GM12875 (cell line): ENCODE measurements at regions not wholly inside any gene's neighbourhood (a gene's known extent, or its start where the extent isn't known, plus 50 kb on each side); places are given as distances from the start of the nearest gene placed in this dataset.

ENCODE experiments used
- H3K4me3 ChIP-seq: one replicate; pipeline ENCODE4 v1.5.1; 2011; ENCODE audit warnings: low read depth, low read length, control low read depth
- TF ChIP-seq, protein P1 (sequence below): IDR thresholded peaks from 2 replicates; pipeline ENCODE4 v1.5.1; 2011; ENCODE audit warnings: low read depth, mild to moderate bottlenecking, control low read depth, inconsistent platforms, low read length, moderate library complexity, borderline replicate concordance; ENCODE audit not compliant: insufficient read depth

GRCh38 chr6:165833355-165833754 lies 170.3 kb upstream of the PDE10A start:
- no peak overlapping the region for H3K4me3 ChIP-seq
- TF ChIP-seq, protein P1, sequence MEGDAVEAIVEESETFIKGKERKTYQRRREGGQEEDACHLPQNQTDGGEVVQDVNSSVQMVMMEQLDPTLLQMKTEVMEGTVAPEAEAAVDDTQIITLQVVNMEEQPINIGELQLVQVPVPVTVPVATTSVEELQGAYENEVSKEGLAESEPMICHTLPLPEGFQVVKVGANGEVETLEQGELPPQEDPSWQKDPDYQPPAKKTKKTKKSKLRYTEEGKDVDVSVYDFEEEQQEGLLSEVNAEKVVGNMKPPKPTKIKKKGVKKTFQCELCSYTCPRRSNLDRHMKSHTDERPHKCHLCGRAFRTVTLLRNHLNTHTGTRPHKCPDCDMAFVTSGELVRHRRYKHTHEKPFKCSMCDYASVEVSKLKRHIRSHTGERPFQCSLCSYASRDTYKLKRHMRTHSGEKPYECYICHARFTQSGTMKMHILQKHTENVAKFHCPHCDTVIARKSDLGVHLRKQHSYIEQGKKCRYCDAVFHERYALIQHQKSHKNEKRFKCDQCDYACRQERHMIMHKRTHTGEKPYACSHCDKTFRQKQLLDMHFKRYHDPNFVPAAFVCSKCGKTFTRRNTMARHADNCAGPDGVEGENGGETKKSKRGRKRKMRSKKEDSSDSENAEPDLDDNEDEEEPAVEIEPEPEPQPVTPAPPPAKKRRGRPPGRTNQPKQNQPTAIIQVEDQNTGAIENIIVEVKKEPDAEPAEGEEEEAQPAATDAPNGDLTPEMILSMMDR = no peak

DNA sequence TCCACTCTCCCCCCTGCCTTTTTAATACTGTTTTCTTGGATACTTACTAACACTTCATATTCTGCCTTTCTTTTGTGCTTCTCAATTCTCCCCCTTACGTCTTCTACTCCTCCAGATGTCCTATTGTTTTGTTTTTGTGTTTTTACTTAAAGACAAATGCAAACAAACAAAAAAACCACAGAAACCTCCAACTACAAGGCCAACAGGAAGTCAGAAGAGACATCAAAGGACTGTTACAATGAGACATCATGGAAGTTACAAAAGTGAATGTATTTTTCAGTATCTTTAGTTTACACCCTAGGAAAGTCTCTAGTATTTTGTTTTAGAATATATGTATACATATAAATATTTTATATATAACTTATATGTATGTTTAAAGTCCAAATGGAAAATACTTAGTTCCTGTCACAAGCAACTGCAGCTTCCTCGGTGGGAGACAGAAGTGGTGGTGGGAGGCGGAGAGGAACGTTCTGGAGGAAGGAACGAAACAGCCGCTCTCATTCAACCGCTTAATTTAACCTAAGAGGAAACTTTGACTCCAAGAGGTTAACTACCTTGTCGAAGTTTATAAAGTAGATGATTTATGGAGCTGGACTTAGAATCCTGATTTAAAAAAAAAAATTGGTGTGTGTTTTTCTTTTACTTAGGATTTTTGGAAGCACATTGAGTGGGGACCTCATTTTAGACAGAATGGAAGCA lies 168.9 kb upstream of the PDE10A start:
- no peak overlapping the region for H3K4me3 ChIP-seq
- TF ChIP-seq, protein P1 = no peak

DNA sequence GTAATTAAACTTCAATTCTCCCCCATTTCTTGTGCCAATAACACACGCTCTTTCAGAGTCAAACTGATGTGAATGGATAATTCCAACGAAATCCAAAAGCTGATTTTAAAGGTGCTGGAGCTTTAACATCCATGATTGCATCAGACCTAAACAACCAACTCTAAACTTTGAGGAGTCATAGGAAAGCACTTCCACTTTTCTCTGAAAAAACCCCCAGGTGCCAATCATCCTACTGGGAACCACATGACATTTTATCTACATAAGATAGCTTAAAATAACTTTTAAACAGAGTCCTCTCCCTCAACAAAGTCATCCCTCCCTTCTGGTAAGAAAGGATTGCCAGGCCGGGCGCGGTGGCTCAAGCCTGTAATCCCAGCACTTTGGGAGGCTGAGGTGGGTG lies 167.7 kb upstream of the PDE10A start:
- no peak overlapping the region for H3K4me3 ChIP-seq
- TF ChIP-seq, protein P1 = no peak

- H3K4me3 ChIP-seq = no peak overlapping the region
- TF ChIP-seq, protein P1 = no peak
Measured at GRCh38 chr6:165829376-165829775, 166.3 kb upstream of the PDE10A start.

- H3K4me3 ChIP-seq = no peak overlapping the region
- TF ChIP-seq, protein P1 = no peak
Measured at GRCh38 chr6:165827190-165827518, 164.1 kb upstream of the PDE10A start.

DNA sequence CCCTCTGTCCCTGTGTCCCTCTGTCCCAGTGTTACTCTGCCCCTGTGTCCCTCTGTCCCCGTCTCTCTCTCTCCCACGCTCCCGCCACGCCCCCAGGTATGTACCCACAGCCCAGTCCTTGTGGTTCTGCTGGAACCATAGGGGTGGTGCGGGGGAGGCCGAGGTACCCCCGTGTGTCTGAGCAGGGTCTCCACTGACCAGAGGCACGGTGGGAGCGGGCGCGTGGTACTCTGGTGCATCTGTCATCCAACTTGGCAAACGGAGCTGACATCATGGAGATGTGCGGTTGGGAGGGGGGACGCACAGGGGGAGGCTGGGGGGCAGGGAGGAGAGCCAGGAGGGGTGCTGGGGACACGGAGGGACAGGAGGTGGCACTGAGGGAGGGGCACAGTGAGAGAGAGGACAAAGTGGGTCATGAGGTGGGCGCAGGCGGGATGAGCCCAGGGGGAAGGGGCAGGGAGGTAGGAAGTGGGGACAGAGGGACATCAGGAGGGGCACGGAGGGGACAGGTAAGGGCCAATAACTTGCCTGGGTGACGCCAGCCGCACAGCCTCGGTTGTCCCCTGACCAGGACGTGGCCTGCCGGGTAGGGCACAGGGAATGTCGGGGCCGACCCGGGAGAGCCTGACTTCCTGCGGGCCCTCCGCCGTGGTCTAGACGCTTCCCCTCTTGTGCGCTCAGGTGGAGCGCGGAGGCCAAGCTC lies 163.6 kb upstream of the PDE10A start:
- TF ChIP-seq, protein P1 = no peak
- no peak overlapping the region for H3K4me3 ChIP-seq

DNA sequence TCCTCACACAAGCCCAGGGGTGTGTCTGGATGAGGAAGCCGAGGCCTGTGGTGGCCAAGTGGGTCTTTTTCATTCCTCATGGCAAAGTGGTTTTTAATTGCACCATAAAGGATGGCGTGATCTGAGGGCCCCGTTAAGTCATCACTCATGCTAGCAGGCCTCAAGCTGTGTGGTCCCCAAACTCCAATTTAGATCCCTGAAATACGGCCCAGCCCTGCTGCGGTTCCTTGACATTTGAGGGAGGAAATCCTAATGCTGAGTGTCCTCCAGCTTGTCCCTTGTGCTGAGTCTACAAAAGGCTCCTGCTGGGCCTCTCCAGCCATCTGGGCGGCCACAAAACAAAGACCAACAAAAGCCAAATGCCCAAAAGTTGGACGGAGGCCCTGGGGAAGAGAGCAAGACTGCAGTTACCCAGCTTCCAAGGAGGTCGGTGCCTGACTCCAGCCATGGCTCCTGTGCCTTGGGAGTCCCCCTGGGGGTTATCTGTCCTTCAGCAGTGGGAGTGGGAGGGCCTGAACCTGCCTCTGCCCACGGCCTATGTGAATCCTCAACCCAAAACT lies 162.3 kb upstream of the PDE10A start:
- H3K4me3 ChIP-seq = no peak overlapping the region
- TF ChIP-seq, protein P1 = no peak
